Right cardiac atrium (tissue), 5 donors: ENCODE measurements at regions not wholly inside any gene's neighbourhood (a gene's known extent, or its start where the extent isn't known, plus 50 kb on each side); places are given as distances from the start of the nearest gene placed in this dataset.

Experiments
- ATAC-seq, 2 donors: fragments of 200-7000 bp; cut with Tn5 transposase; one replicate each; pipeline versions ENCODE4 v1.8.0 to v1.9.1; 2020; ENCODE audit warnings: moderate library complexity in 2 of 2, mild to moderate bottlenecking in 1 of 2
- DNase-seq, 3 donors: peaks; one replicate each; pipeline ENCODE4 v3.0.0-alpha.2; 2020
- H3K27ac ChIP-seq: one replicate; pipeline ENCODE4 v1.5.1; 2013; ENCODE audit warnings: mild to moderate bottlenecking, low read length, control low read depth, moderate library complexity
- H3K27me3 ChIP-seq: one replicate; pipeline ENCODE4 v1.6.1; 2013; ENCODE audit not compliant: control insufficient read depth, insufficient read depth
- H3K4me1 ChIP-seq: one replicate; pipeline ENCODE4 v1.6.1; 2013; ENCODE audit warnings: low read length; ENCODE audit not compliant: control insufficient read depth, insufficient read depth
- H3K4me3 ChIP-seq: one replicate; pipeline ENCODE4 v1.5.1; 2013; ENCODE audit warnings: low read length, control low read depth
- H3K9me3 ChIP-seq: one replicate; pipeline ENCODE4 v1.6.1; 2013; ENCODE audit warnings: low read length; ENCODE audit not compliant: control insufficient read depth
- WGBS: extraction: QIAGEN DNeasy Blood & Tissue Kit; methylation state at CpG from one replicate; pipeline ENCODE4 v1.1.7; 2013; 5-methylcytosine and 5-hydroxymethylcytosine counted together
- intact Hi-C, 4 donors: fragments of 100-400 bp; cut with DNase I; formaldehyde crosslinking; loops; one replicate each; pipeline versions ENCODE4 v1.11.0 to v1.14.0; 2022 to 2023
- donor health status: healthy with polysubstance abuse.
- donor health status: DM: no; HTN: yes; CAD: no.
- donor health status: DM: no; HTN: no; CAD: no.
- donor health status: DM: no; HTN: yes; CAD: no; lungs with severe emphysema.
- donor health status: DM: yes; HTN: yes; CAD: no.

- peak; percentile 84 to 89 for ATAC-seq
- no peak overlapping the region for H3K4me3 ChIP-seq
- no peaks in the 10 kb centered on the region for H3K27me3 ChIP-seq
- no peak overlapping the region for H3K27ac ChIP-seq
- WGBS = 43% methylated on average over 9 of the region's 9 CpGs
- H3K4me1 ChIP-seq = peaks cover 10% of the 10 kb centered on the region
- no peaks in the 10 kb centered on the region for H3K9me3 ChIP-seq
- peak; percentile 67 to 89 (median 88) for DNase-seq
- intact Hi-C loops = loop anchor here in 1 of 4 donors (10.0 kb wide), 1 partner anchor 172 kb away; the partner anchor contains the start of gene FOXO1
Observed at GRCh38 chr13:40492511-40492910, 173.9 kb downstream of the FOXO1 start.

- H3K27me3 ChIP-seq = no peaks in the 10 kb centered on the region
- WGBS = 18% methylated on average over 2 of the region's 2 CpGs
- intact Hi-C loops = loop anchor here in 1 of 4 donors (10.0 kb wide), 1 partner anchor 170 kb away; the partner anchor contains the start of gene FOXO1
- no peaks in the 10 kb centered on the region for H3K9me3 ChIP-seq
- DNase-seq = no peak
- H3K27ac ChIP-seq = no peak overlapping the region
- peak; percentile 24 to 48 for ATAC-seq
- no peak overlapping the region for H3K4me3 ChIP-seq
- peaks cover 10% of the 10 kb centered on the region for H3K4me1 ChIP-seq
Observed at GRCh38 chr13:40494513-40494912, 171.9 kb downstream of the FOXO1 start.

GRCh38 chr13:40494946-40495620, 171.4 kb downstream of the FOXO1 start:
- WGBS = 62% methylated on average over 8 of the region's 8 CpGs
- DNase-seq = no peak
- peak in 1 of 2 donors; percentile 63 for ATAC-seq
- Histone ChIP-seq H3K4me3 (no peak overlapping the region), H3K27ac (no peak overlapping the region), H3K9me3 (no peaks in the 10 kb centered on the region), H3K4me1 (peaks cover 10% of the 10 kb centered on the region), H3K27me3 (no peaks in the 10 kb centered on the region)
- intact Hi-C loops = loop anchor here in 1 of 4 donors (10.0 kb wide), 1 partner anchor 170 kb away; the partner anchor contains the start of gene FOXO1

GRCh38 chr13:40495621-40496001, 170.8 kb downstream of the FOXO1 start:
- WGBS = 67% methylated on average over 7 of the region's 7 CpGs
- intact Hi-C loops = loop anchor here in 1 of 4 donors (10.0 kb wide), 1 partner anchor 169 kb away; the partner anchor contains the start of gene FOXO1
- no peak overlapping the region for H3K27ac ChIP-seq
- H3K27me3 ChIP-seq = no peaks in the 10 kb centered on the region
- DNase-seq = no peak
- H3K9me3 ChIP-seq = no peaks in the 10 kb centered on the region
- peak in 1 of 2 donors; percentile 67 for ATAC-seq
- H3K4me3 ChIP-seq = no peak overlapping the region
- peaks cover 10% of the 10 kb centered on the region for H3K4me1 ChIP-seq

GRCh38 chr13:40496035-40496810, 170.2 kb downstream of the FOXO1 start:
- intact Hi-C loops = loop anchor here in 1 of 4 donors (10.0 kb wide), 1 partner anchor 169 kb away; the partner anchor contains the start of gene FOXO1
- H3K4me1 ChIP-seq = peaks cover 10% of the 10 kb centered on the region
- no peak for DNase-seq
- no peak overlapping the region for H3K4me3 ChIP-seq
- no peak overlapping the region for H3K27ac ChIP-seq
- no peaks in the 10 kb centered on the region for H3K9me3 ChIP-seq
- H3K27me3 ChIP-seq = no peaks in the 10 kb centered on the region
- 87% methylated on average over 8 of the region's 8 CpGs for WGBS
- ATAC-seq = no peak

GRCh38 chr13:40498461-40498860, 168.0 kb downstream of the FOXO1 start:
- DNase-seq (no peak), ATAC-seq (no peak)
- Histone ChIP-seq H3K27ac (no peak overlapping the region), H3K27me3 (no peaks in the 10 kb centered on the region), H3K4me3 (no peak overlapping the region), H3K9me3 (no peaks in the 10 kb centered on the region), H3K4me1 (peaks cover 6% of the 10 kb centered on the region)
- 83% methylated on average over 4 of the region's 4 CpGs for WGBS
- intact Hi-C loops = loop anchor here in 1 of 4 donors (10.0 kb wide), 1 partner anchor 166 kb away; the partner anchor contains the start of gene FOXO1

- Histone ChIP-seq H3K27me3 (no peaks in the 10 kb centered on the region), H3K4me1 (peaks cover 2% of the 10 kb centered on the region), H3K9me3 (no peaks in the 10 kb centered on the region), H3K4me3 (no peak overlapping the region), H3K27ac (no peak overlapping the region)
- DNase-seq (no peak), ATAC-seq (no peak)
- WGBS = 75% methylated on average over 3 of the region's 3 CpGs
- intact Hi-C loops = no loop called here
Observed at GRCh38 chr13:40502236-40502635, 164.2 kb downstream of the FOXO1 start.

- no peak overlapping the region for H3K27ac ChIP-seq
- WGBS = 97% methylated on average over 2 of the region's 2 CpGs
- DNase-seq = no peak
- H3K4me1 ChIP-seq = peaks cover 2% of the 10 kb centered on the region
- H3K4me3 ChIP-seq = no peak overlapping the region
- no peaks in the 10 kb centered on the region for H3K27me3 ChIP-seq
- no peak for ATAC-seq
- no peaks in the 10 kb centered on the region for H3K9me3 ChIP-seq
- intact Hi-C loops = no loop called here
Observed at GRCh38 chr13:40503011-40503410, 163.4 kb downstream of the FOXO1 start.

GRCh38 chr13:40503966-40504591, 162.4 kb downstream of the FOXO1 start:
- peak; percentile 82 to 90 for ATAC-seq
- intact Hi-C loops = no loop called here
- Histone ChIP-seq H3K9me3 (no peaks in the 10 kb centered on the region), H3K4me3 (no peak overlapping the region), H3K27me3 (no peaks in the 10 kb centered on the region), H3K27ac (no peak overlapping the region), H3K4me1 (peaks cover 2% of the 10 kb centered on the region)
- peak in 2 of 3 donors; percentile 34 to 74 for DNase-seq
- 48% methylated on average over 2 of the region's 2 CpGs for WGBS

GRCh38 chr13:40504641-40505040, 161.8 kb downstream of the FOXO1 start:
- Histone ChIP-seq H3K9me3 (no peaks in the 10 kb centered on the region), H3K4me3 (no peak overlapping the region), H3K4me1 (peaks cover 2% of the 10 kb centered on the region), H3K27me3 (no peaks in the 10 kb centered on the region), H3K27ac (peak overlapping the region; percentile 36)
- DNase-seq = no peak
- intact Hi-C loops = no loop called here
- ATAC-seq = no peak
- WGBS = 92% methylated on average over 4 of the region's 4 CpGs

- Histone ChIP-seq H3K27ac (no peak overlapping the region), H3K27me3 (no peaks in the 10 kb centered on the region), H3K9me3 (no peaks in the 10 kb centered on the region), H3K4me1 (peaks cover 2% of the 10 kb centered on the region), H3K4me3 (no peak overlapping the region)
- WGBS = 97% methylated on average over 3 of the region's 3 CpGs
- intact Hi-C loops = no loop called here
- no peak for DNase-seq
- no peak for ATAC-seq
Observed at GRCh38 chr13:40505196-40505595, 161.2 kb downstream of the FOXO1 start.
